Fibroblast of peridontal ligament (primary cell): ENCODE measurements at regions not wholly inside any gene's neighbourhood (a gene's known extent, or its start where the extent isn't known, plus 50 kb on each side); places are given as distances from the start of the nearest gene placed in this dataset.
"Not testable (repeated sequence)": the region's sequence is repeated elsewhere in the genome, so short reads cannot be mapped to it uniquely, and the experiment has no call there.

Experiments
- DNase-seq: peaks from one replicate; pipeline ENCODE4 v3.0.0-alpha.2; 2010; ENCODE audit errors: extremely low read depth

GRCh38 chr20:61090541-61090940 lies 161.5 kb upstream of the CDH4 start:
- no peak for DNase-seq

- DNase-seq: no peak
These were observed 159.8 kb upstream of the CDH4 start for GRCh38 chr20:61092251-61092650.

DNA sequence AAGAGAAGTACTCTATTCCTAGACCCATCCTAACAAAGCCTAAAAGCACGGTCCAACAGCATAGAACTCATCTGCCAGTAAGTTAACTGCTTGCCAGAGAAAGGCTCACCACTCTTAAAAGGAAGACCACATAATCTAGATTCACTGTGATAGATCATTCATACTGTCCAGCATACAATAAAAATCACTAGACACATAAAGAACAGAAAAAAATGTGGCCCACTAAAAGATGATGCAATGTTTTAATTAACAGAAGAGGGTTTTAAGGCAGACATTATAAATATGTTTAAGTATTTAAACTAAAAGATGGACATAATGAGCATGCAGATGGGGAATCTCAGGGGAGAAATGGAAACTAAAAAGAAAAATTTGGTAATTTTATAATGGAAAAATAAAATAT lies 157.5 kb upstream of the CDH4 start:
- no peak for DNase-seq

- no peak for DNase-seq
These were observed 155.6 kb upstream of the CDH4 start for GRCh38 chr20:61096463-61096862.

DNA sequence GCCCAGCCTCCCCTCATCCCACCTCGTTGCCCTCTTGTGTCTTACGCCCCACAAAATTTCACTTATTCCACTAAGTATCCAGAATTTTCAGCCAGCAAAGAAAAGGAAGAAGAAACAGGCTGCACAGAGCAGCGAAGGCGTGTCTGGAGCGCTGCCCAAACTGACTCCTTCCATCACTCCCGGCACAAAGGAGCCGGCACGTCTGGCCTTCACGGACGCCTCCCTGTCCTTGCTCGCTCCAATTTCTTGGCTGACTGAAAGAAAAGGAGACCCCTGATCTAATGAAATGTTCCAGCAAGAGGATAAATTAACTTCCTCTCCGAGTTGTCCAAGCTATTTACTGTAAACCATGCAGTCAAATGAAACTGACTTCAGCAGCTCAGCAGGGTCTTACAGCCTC lies 152.3 kb upstream of the CDH4 start:
- no peak for DNase-seq

GRCh38 chr20:61100489-61100888 lies 151.6 kb upstream of the CDH4 start:
- DNase-seq: no peak

- DNase-seq: not testable (repeated sequence)
These were observed 150.7 kb upstream of the CDH4 start for GRCh38 chr20:61101321-61101720.

DNA sequence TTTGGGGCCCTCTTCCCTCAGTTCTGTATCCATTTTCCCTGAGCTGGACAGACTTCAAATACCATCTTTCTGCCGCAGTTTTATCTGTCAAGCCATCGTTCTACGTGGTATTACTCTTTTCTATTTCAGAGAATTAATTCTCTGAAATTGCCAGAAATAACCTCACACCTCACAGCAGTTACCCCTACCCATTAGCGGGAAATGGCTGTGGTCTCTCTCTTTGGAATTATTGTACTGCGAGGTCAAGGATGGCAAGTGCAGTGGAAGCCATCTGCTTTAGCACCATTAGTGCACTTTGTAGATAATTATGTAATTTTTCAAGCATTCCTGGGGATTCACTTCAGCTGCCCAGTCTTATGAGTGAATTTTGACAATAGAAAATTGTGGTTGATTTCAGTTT lies 147.8 kb upstream of the CDH4 start:
- no peak for DNase-seq

- DNase-seq: no peak
These were observed 146.7 kb upstream of the CDH4 start for GRCh38 chr20:61105395-61105794.

- DNase-seq: no peak
These were observed 145.6 kb upstream of the CDH4 start for GRCh38 chr20:61106438-61106837.

GRCh38 chr20:61109221-61109805 lies 142.7 kb upstream of the CDH4 start:
- no peak for DNase-seq

GRCh38 chr20:61112515-61112914 lies 139.5 kb upstream of the CDH4 start:
- DNase-seq: no peak

- no peak for DNase-seq
These were observed 138.3 kb upstream of the CDH4 start for GRCh38 chr20:61113731-61114130.

DNA sequence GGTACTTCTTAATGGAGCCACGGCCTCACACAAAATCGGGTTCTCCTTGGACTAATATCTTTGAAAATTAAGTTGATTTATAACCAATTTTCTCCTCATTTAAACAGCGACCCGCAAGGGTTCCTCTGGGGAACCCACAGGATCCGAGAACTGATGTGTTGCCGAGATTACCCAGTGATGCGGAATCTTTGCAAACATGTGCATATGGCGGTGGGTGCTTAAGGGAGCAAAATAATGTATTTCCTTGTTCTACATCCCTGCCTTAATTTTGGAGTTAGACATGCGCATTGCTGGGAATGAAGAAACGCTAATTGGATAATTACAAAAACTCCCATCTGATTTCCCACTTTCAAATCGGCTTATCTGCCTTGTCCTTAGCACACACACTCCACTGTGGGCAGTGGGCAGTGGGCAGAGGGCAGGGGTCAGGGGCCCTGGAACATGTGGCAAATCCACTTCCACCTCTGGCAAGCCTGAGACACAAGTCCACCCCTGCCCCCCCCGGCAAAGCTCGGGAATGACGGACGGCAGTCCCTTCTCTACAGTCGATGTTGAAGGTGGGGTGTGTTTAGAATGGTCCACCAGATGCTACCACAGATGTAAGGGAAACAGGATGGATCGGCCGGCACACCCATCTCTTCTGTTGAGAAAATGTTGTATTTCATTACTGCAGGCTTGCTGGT lies 137.4 kb upstream of the CDH4 start:
- DNase-seq: no peak

GRCh38 chr20:61115364-61116065 lies 136.5 kb upstream of the CDH4 start:
- no peak for DNase-seq

DNA sequence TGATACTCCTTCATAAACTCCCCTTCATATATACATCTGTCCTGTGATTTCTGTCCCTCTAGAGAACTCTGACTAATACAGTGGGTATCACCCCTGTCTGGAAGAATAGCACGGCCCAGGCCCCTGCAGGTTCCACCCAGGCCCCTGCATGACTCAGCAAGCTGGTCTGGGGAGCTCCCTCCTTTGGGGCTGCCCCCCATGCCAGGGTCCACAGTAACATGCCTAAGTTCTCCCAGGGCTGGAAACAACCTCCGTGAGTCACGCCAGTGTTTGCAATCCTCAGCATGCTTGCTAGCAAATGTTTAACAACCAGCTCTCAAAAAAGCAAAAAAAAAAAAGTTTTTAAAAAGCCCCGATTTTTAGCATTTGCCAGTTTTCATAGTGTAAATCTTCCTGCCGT lies 134.3 kb upstream of the CDH4 start:
- peak; percentile 1 for DNase-seq

GRCh38 chr20:61118429-61119224 lies 133.4 kb upstream of the CDH4 start:
- DNase-seq: no peak

- DNase-seq: no peak
These were observed 132.8 kb upstream of the CDH4 start for GRCh38 chr20:61119273-61119672.

DNA sequence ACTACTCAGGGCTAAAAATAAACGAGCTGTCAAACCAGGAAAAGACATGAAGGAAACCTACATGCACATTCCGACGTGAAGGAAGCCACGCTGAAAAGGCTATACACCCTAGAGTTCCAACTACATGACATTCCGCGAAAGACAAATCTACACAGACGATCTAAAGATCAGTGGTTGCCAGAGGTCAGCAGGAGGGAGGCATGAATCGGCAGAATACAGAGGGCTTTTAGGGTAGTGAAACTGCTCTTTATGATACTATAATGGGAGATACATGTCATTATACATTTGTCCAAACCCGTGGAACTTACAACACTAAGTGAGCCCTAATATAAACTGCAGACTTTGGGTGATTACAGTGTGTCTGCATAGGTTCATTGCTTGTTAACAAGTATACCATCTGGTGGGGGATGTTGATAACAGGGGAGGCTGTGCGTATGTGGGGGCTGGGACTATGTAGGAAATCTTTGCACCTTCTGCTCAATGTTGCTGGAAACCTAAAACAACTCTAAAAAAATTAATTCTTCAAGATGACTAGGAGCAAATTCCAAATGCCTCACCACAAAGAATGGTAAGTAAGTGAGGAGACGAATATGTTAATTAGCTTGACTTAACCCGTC lies 132.2 kb upstream of the CDH4 start:
- no peak for DNase-seq

DNA sequence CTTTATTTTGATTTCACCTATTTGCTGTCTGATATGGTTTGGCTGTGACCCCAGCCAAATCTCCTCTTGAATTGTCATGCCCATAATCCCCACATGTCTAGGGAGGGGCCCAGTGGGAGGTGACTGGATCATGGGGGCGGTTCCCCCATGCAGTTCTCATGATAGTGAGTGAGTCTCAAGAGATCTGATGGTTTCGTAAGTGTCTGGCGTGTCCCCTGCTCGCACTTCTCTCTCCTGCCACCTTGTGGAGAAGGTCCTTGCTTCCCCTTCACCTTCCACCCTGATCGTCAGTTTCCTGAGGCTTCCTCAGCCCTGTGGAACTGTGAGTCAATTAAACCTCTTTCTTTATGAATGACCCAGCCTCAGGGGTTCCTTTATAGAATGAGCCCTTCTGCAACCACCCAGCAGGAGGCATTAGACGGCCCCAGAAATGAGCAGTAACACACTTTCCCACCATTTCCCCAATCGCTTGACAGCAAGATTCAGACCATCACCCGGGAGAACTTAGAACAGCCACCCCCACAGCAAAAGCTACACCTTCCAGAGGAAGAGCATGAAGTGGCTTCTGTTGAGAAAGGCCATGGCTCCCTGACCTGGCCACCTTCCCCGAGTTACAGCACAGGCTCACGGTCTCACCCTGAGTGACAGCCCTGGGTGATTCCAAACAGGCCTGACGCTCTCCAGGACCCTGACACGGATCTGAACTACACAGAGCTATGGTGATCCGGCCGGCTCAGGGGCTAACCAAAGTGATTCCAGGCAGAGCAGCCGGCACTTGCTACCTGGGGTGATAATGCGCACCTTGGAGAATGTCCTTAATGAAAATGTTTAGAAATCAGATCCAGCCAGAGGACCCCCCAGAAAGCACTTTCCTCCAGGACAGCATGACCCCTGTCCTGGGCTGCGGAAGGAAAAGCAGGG lies 131.2 kb upstream of the CDH4 start:
- DNase-seq: peak; percentile 2

- no peak for DNase-seq
These were observed 130.4 kb upstream of the CDH4 start for GRCh38 chr20:61121661-61122060.
